HCT116 (cell line): ENCODE measurements at regions not wholly inside any gene's neighbourhood (a gene's known extent, or its start where the extent isn't known, plus 50 kb on each side); places are given as distances from the start of the nearest gene placed in this dataset.

Source experiments
- POLR2AphosphoS5 ChIP-seq: IDR thresholded peaks from 2 replicates; pipeline ENCODE4 v1.6.1; 2011; ENCODE audit warnings: mild to moderate bottlenecking, low read depth, low read length, moderate library complexity
- TF ChIP-seq, protein P1 (sequence below), 3 experiments: fragments of 200-600 bp in 1 of 3; sonication (generic) in 1 of 3; IDR thresholded peaks in 2 of 3; conservative IDR thresholded peaks in 1 of 3; 2 replicates each; pipeline ENCODE4 v1.5.1; 2012 to 2017; ENCODE audit warnings: low read depth in 2 of 3, low read length in 2 of 3, antibody characterized with exemption in 1 of 3, borderline replicate concordance in 1 of 3, control low read depth in 1 of 3, mild to moderate bottlenecking in 1 of 3, mixed read lengths in 1 of 3, mixed run types in 1 of 3, moderate library complexity in 1 of 3; ENCODE audit not compliant: insufficient read depth in 1 of 3

DNA sequence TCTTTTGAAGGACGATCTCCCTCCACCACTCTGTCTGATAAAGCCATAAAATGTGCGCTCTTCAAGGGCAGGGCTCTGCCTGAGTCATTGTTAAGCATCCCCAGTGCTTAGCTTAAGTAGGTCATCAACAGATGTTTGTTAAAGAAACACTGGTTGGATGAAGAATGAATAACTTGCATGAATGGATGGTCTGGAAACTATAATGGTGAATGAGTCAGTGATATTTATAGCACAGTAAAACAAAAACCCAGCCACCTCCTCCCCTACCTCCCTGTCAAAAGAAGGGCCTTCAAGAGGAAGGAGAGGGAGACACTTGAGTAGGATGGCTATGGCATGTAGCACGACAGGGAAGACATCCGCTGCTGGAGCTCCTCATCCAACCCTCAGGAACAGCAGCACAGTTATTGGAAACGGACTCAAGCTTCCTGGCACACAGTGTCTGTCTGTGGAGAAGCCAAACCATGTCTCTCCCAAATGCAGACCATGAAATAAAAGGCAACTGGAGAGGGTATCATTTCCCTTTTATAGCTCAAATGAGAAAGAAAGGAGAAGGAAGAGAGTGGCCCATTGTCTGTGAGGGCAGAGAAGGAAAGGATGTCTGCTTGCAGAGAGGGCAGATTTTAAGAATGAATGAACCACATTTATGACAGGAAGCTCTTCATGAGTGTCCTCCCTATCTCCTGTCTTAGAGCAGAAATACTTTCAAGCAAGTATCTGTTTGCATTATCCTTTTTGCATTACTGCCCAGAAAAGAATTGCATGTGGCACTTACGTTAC lies 183.5 kb upstream of the UBL3 start:
- TF ChIP-seq, protein P1, sequence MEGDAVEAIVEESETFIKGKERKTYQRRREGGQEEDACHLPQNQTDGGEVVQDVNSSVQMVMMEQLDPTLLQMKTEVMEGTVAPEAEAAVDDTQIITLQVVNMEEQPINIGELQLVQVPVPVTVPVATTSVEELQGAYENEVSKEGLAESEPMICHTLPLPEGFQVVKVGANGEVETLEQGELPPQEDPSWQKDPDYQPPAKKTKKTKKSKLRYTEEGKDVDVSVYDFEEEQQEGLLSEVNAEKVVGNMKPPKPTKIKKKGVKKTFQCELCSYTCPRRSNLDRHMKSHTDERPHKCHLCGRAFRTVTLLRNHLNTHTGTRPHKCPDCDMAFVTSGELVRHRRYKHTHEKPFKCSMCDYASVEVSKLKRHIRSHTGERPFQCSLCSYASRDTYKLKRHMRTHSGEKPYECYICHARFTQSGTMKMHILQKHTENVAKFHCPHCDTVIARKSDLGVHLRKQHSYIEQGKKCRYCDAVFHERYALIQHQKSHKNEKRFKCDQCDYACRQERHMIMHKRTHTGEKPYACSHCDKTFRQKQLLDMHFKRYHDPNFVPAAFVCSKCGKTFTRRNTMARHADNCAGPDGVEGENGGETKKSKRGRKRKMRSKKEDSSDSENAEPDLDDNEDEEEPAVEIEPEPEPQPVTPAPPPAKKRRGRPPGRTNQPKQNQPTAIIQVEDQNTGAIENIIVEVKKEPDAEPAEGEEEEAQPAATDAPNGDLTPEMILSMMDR (IDR thresholded peaks at IDR 0.05 in 2 of 3, conservative IDR thresholded peaks at IDR 0.05 in 1 of 3; ENCODE audit: borderline replicate concordance in 1 of 3, insufficient read depth in 1 of 3, low read depth in 2 of 3, low read length in 2 of 3) = no peak
- no peak for TF ChIP-seq POLR2AphosphoS5
